ENCODE measurements at regions not wholly inside any gene's neighbourhood (a gene's known extent, or its start where the extent isn't known, plus 50 kb on each side); places are given as distances from the start of the nearest gene placed in this dataset.

- no peak for TF ChIP-seq POLR2A (IDR thresholded peaks at IDR 0.05)
- no peak for TF ChIP-seq CTCF (IDR thresholded peaks at IDR 0.05)
These were observed 135.9 kb upstream of the PDE10A start for GRCh38 chr6:165798991-165799390.
